GM12874 (cell line): ENCODE measurements at regions not wholly inside any gene's neighbourhood (a gene's known extent, or its start where the extent isn't known, plus 50 kb on each side); places are given as distances from the start of the nearest gene placed in this dataset.

Experiments
- TF ChIP-seq, protein P1 (sequence below): IDR thresholded peaks from 2 replicates; pipeline ENCODE4 v1.5.1; 2011; ENCODE audit warnings: low read depth, mild to moderate bottlenecking, control low read depth, low read length, moderate library complexity; ENCODE audit not compliant: insufficient read depth

DNA sequence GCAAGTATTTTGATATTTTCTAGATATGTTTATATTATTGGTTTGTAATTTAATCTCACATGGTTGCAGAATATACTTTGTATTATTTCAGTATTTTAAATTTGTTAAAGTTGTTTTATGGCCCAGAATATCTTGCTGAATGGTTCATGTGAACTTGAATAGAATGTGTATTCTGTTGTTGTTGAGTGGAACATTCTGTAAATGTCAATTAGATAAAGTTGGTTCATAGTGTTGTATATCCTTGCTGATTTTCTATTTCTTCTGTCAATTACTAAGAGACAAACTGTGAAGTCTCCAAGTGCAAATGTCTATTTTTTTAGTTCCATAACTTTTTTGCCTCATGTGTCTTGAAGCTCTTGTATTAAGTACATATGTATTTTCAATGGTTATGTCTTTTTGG lies 411.7 kb downstream of the NPIPA7 start:
- TF ChIP-seq, protein P1, sequence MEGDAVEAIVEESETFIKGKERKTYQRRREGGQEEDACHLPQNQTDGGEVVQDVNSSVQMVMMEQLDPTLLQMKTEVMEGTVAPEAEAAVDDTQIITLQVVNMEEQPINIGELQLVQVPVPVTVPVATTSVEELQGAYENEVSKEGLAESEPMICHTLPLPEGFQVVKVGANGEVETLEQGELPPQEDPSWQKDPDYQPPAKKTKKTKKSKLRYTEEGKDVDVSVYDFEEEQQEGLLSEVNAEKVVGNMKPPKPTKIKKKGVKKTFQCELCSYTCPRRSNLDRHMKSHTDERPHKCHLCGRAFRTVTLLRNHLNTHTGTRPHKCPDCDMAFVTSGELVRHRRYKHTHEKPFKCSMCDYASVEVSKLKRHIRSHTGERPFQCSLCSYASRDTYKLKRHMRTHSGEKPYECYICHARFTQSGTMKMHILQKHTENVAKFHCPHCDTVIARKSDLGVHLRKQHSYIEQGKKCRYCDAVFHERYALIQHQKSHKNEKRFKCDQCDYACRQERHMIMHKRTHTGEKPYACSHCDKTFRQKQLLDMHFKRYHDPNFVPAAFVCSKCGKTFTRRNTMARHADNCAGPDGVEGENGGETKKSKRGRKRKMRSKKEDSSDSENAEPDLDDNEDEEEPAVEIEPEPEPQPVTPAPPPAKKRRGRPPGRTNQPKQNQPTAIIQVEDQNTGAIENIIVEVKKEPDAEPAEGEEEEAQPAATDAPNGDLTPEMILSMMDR, result no peak

DNA sequence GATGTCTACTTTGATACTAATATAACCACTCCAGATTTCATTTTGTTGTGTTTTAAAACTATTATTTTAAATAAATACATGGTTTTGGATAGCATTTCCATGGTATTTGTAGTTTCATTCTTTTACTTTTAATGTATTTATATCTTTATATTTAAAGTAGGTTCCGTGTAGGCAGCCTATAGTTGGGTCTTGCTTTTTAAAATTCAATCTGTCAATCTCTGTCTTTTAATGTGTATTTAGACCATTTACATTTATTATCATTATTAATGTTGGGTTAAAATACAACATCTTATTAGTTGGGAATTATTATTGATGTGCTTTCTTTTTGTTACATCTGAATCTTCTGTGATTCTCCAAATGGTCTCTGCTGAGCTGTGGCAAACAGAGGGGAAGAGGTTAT lies 412.1 kb downstream of the NPIPA7 start:
- TF ChIP-seq, protein P1, result no peak

DNA sequence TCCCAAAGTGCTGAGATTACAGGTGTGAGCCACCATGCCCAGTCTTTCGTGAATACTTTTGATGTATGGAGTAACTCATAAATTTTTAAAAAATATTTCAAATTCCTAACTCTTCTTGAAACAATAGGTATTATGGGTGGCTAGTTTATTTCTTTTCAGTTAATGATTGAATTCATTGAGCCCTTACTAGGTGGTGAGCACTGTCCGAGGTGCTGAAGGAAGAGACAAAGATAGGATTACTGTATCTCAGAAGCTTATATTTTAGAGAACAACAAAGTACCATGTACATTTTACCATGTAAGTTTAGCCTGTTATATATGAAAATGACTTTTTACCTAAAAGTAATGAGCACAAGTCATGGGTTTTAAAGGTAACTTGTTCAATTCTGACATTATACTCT lies 418.3 kb downstream of the NPIPA7 start:
- TF ChIP-seq, protein P1, result no peak

DNA sequence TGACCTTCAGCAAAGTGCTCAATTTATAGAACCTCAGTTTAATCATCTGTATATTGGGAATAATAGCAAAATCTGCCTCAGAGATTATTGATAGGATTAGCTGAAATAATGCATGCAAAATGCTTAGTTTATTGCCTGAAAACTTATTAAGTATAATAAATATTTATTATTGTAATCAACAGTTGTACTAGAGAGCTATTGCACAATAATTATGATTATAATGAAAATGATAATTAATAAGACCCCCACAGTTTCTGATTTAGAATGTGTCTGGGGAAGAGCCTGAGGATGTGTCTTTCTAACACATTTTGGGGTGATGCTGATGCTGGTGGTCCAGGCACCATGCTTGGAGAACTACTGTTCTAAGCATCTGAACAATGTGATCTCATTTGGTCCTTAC lies 419.6 kb downstream of the NPIPA7 start:
- TF ChIP-seq, protein P1, result no peak

- TF ChIP-seq, protein P1, result no peak
Observed at GRCh38 chr16:16805809-16806208, 426.9 kb downstream of the NPIPA7 start.

DNA sequence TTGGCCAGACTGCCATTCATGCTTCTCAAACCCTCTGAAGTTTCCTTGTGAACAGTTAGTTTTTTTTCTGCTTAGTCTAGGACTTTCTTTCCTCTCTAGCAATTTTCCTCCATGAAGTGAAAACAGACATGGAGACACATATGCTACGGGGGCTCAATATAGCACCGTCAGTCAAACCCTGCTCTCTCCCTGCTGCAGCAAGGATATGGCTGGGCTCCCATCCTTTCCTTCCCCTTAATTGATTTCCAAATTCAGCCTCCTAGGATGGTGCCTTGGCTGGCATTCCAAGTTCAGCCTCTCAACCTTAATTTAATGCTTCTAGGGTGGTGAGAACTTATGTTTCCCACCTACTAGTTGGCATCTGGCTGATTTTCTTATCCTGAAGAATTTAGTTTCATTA lies 436.7 kb downstream of the NPIPA7 start:
- TF ChIP-seq, protein P1, result no peak

- TF ChIP-seq, protein P1, result no peak
Observed at GRCh38 chr16:16817196-16817595, 438.3 kb downstream of the NPIPA7 start.

DNA sequence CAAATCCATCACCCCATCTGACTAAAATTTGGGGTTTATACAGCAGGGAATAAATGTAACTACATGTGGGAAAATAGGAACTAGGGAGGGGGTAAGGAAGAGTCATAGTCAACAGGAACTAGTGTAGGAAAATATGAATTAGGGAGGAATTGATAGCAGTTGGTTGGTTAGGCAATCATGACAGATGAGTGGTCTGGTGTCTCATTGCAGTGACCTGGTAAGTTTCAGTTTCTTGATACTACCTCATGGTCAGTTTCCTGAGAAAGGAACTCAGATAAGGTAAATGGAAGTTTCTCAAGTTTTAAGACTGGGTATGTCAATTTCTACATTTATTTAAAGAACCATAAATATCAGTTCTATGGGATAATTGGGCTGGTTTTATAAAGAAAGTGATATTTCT lies 442.3 kb downstream of the NPIPA7 start:
- TF ChIP-seq, protein P1, result no peak
